Tongue (tissue), 1 donor: ENCODE measurements at regions not wholly inside any gene's neighbourhood (a gene's known extent, or its start where the extent isn't known, plus 50 kb on each side); places are given as distances from the start of the nearest gene placed in this dataset.
"Not testable (repeated sequence)": the region's sequence is repeated elsewhere in the genome, so short reads cannot be mapped to it uniquely, and the experiment has no call there.

Source experiments
- DNase-seq: peaks from one replicate; pipeline ENCODE4 v3.0.0-alpha.2; 2015

DNA sequence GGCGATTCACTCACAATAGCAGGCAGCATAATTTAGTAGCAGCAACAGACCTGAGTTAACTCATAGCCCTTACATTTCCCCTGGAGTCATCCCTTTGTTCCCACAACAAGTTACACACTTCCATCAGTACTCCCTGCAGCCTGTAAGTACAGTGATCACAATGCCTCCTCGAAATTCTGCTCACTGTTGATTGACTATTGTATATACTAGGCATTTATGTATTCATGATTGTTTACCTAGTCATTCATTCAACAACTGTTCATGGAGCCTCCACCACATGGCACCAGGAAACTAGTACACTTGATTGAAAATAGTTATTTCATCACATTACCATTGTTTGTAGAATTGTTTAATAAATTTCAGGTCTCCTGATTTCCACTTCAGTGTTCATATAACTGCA is 71.4 kb upstream of the P3H2 start:
- DNase-seq = no peak

DNA sequence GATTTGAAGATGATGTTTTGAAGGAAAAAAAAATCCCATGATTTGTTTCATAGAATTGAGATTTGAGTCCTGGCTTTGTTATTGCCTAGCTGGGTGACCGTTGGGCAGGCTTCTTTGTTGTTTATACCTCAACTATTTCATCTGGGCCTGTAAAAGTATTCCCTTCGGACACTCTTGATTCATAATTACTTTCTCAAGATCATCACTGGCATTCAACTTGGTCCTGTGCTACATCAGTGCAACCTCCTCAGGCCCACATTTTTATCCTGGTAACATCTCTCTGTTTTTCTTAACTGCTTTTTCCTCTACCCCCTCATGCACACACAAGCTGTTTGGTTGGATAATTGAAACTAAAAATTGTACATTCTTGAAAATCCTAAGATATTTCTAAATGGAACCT is 67.5 kb upstream of the P3H2 start:
- DNase-seq = no peak

DNA sequence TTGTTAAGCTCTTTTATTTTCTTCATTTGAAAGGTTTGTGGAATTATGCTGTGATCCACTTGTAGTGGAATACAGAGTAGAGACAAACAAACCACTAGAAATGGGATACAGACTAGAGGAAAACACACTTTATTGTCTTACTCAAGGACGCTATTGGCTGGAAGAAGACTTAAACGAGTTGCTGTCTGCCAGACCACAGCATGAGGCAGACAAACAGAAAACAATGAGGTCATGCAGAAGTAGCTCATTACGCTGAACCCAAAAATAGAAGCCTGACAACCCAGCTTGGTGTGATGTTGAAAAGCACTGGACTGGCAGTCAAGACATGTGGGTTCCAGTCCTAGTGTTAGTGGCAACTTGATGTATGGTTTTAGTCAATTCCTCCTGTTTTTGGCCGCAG is 62.4 kb upstream of the P3H2 start:
- peak; percentile 60 for DNase-seq

DNA sequence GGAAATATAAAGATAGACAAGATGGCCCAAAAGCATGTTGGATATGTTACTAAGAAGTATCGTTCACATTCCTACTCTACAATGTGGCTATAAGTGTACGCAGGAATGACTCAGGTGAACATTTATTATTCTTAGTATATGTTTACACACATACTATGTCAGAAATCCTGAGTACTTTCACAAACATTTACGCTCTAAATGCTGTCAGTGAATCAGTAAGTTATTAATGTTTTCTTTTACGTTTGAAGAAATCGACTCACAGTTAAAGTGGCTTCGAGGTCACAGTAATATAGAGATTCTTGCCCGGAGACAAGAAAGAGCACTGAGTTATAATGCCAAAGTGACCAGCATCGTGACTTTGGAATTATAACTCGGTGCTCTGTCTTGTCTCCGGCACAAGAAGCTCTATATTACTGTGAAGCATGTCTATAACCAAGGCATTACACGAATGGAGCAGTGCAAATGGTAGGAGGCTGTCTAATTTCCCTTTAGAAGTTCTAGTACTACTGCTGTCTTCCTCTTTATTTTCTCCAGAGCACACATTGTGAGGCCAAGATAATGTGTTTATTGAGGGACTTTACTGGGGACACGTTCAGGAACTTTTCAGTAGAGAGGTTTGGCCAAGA is 61.8 kb upstream of the P3H2 start:
- DNase-seq = no peak

DNA sequence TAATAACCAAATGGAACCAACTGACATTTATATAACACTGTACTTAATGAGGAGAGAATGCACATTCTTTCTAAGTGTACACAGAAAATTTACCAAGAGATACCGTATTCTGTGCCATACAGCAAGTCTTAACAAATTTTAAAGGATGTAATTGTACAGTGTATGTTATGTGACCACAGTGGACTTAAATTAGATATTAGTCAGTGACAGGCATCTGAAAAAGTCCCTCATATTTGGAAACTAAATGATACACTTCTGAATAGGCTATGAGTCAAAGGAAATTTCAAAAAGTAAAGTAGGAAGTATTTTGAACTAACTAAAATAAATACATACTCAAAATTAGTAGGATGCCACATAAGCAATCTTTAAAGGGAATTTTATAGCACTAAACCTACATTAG is 59.6 kb upstream of the P3H2 start:
- DNase-seq = no peak

DNA sequence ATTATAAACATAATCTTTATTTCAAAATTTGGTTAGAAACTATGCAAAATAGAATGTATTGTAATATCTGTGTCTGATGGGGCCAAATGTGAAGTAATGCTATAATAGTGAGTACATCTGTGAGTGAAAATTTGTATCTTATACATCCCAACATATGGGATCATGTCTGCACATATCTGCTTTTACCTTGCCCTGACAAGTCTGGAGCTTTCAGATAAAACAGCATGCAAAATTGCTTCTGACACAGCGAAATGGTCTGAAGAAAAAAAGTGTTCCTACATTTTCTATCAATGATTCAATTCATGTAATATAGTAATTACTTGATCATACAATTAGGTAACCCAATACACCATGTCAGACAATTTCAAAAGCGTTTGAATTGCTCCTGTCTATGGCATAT is 58.1 kb upstream of the P3H2 start:
- no peak for DNase-seq

DNA sequence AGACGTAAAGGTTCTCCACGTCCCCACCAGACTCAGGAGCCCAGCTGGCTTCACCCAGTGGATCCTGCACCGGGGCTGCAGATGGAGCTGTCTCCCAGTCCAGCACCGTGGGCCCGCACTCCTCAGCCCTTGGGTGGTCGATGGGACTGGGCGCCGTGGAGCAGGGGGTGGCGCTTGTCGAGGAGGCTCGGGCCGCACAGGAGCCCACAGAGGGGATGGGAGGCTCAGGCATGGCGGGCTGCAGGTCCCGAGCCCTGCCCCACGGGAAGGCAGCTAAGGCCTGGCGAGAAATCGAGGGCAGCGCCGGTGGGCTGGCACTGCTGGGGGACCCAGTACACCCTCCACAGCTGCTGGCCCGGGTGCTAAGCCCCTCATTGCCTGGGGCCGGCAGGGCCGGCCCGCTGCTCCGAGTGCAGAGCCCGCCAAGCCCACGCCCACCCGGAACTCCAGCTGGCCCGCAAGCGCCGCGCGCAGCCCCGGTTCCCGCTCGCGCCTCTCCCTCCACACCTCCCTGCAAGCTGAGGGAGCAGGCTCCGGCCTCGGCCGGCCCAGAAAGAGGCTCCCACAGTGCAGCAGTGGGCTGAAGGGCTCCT is 56.3 kb upstream of the P3H2 start:
- DNase-seq = not testable (repeated sequence)

DNA sequence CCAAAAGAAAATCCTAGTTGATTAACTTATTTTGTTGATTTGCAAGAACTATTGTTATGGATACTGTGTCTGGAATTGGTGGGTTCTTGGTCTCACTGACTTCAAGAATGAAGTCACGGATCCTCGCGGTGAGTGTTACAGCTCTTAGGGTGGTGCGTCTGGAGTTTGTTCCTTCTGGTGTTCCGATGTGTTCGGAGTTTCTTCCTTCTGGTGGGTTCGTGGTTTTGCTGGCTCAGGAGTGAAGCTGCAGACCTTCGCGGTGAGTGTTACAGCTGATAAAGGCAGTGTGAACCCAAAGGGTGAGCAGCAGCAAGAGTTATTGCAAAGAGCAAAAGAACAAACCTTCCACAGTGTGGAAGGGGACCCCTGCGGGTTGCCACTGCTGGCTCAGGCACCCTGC is 55.4 kb upstream of the P3H2 start:
- DNase-seq = not testable (repeated sequence)

DNA sequence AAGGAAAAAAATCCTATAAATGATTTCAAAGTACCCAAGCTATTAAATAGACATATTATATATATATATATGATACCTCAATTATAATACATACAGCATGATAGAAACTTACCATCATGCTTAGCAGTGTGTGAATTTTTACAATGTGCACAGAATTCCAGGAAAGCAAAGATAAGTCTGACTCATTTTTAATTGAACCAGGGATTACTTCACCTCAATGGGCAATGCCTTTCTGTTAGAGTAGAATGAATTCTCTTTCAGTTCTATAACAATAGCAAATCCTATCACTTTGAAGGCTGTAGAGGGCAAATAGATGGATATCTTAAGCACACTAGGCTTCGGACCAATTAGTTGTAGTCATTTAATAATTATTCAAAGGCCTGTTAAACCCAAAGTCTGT is 54.8 kb upstream of the P3H2 start:
- DNase-seq = no peak

DNA sequence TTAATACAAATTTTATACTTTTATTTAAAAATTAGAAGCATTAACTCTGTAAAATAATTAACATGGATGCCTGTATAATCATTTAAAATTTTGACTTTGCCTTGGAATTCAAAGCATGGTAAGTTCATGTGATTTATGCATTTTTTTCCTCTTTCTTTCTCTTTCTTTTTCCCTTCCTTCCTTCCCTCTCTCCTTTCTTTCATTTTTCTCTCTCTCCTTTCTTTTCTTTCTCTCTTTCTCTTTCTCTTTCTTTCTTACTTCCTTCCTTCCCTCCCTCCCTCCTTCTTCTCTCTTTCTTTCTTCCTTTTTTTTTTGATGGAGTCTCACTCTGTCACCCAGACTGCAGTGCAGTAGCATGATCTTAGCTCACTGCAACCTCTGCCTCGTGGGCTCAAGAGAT is 53.8 kb upstream of the P3H2 start:
- no peak for DNase-seq

DNA sequence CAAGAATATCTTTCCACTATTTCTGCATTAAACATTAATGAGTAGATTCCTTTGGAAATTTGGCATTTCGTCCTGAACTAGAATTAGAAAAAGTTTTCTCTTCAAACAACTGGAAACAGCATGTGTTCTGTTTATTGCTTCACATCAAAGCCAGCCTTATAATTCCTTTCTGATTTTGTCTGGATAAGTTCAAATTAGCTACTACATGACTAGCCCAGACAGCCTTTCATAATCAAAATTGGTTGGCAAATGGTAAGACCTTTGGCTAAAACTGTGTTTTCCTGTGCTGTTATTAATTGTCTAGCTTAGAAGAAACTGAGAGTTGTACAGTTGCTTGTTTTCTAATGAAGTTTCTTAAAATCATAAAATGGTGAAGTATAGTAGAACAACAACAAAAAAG is 52.7 kb upstream of the P3H2 start:
- DNase-seq = no peak

DNA sequence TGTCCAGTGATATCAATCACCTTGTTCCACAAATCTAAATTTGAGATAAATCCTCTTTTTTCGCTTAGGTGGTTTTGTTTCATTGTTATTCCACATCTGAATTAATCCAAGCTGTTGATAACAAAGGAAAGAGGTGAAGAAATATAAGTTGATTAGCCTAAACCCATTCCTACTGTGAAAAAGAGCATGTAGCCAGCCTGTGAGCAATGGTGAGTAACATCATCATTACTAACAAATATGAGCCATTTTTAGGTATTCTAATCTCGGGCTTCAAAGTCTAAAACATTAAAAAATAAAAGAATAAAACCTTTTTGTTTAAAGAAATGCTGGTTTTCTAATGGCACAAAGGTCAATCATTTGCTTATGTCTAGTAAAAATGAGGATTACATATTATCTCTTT is 52.1 kb upstream of the P3H2 start:
- DNase-seq = no peak
